IMR-90 (cell line): ENCODE measurements at regions not wholly inside any gene's neighbourhood (a gene's known extent, or its start where the extent isn't known, plus 50 kb on each side); places are given as distances from the start of the nearest gene placed in this dataset.

ENCODE experiments used
- ATAC-seq: fragments of 200-7000 bp; cut with Tn5 transposase; 2 replicates; pipeline ENCODE4 v1.9.1; 2020; ENCODE audit warnings: low read depth, mild to moderate bottlenecking, moderate library complexity
- BruUV-seq: library from RNA; stranded (reverse); fragments of 400-500 nt; replicated peaks from 2 replicates; lab custom pipeline; 2021; lab: Mats Ljungman, UMichigan
- CTCF ChIA-PET: fragments of 300-600 bp; formaldehyde crosslinking; extraction: SDS; loops from one replicate; lab custom pipeline; 2021; ENCODE audit warnings: antibody characterized with exemption; lab: Yijun Ruan, JAX
- POLR2A ChIA-PET: fragments of 300-600 bp; sonication (Branson Sonifier 250); formaldehyde crosslinking; loops from one replicate; lab custom pipeline; 2022; ENCODE audit warnings: antibody characterized with exemption; ENCODE audit not compliant: unreplicated experiment; lab: Charles Lee
- DNase-seq: peaks from one replicate; pipeline ENCODE4 v3.0.0; 2013
- H2AFZ ChIP-seq: replicated peaks from 2 replicates; pipeline ENCODE3; 2013; ENCODE audit warnings: low read length, mild to moderate bottlenecking; ENCODE audit not compliant: poor library complexity
- H2AK5ac ChIP-seq: 2 replicates; pipeline ENCODE4 v1.6.1; 2013; ENCODE audit warnings: low read depth, low read length, inconsistent platforms
- H2AK9ac ChIP-seq: replicated peaks from 2 replicates; pipeline ENCODE3; 2013; ENCODE audit warnings: mild to moderate bottlenecking, low read depth, low read length, moderate library complexity; ENCODE audit not compliant: poor library complexity
- H2BK120ac ChIP-seq: 2 replicates; pipeline ENCODE4 v1.6.1; 2013; ENCODE audit warnings: low read depth, low read length, inconsistent platforms
- H2BK15ac ChIP-seq: 3 replicates; pipeline ENCODE4 v1.6.1; 2013; ENCODE audit warnings: low read depth, low read length, inconsistent platforms
- H2BK20ac ChIP-seq: 2 replicates; pipeline ENCODE4 v1.6.1; 2013; ENCODE audit warnings: low read depth, mild to moderate bottlenecking, inconsistent platforms, low read length, moderate library complexity
- H2BK5ac ChIP-seq: 2 replicates; pipeline ENCODE4 v1.6.1; 2013; ENCODE audit warnings: mild to moderate bottlenecking, low read depth, low read length, inconsistent platforms; ENCODE audit not compliant: poor library complexity, severe bottlenecking
- H3K14ac ChIP-seq: replicated peaks from 2 replicates; pipeline ENCODE4 v1.6.1; 2013; ENCODE audit warnings: low read depth, low read length, inconsistent platforms
- H3K18ac ChIP-seq: 2 replicates; pipeline ENCODE4 v1.6.1; 2013; ENCODE audit warnings: low read depth, low read length, control low read depth
- H3K23ac ChIP-seq: 2 replicates; pipeline ENCODE4 v1.6.1; 2013; ENCODE audit warnings: low read depth, low read length, inconsistent platforms
- H3K27ac ChIP-seq: 2 replicates; pipeline ENCODE4 v1.5.1; 2013; ENCODE audit warnings: mild to moderate bottlenecking, control low read depth, low read length; ENCODE audit not compliant: insufficient read depth
- H3K27me3 ChIP-seq: 2 replicates; pipeline ENCODE4 v1.6.1; 2013; ENCODE audit warnings: low read length; ENCODE audit not compliant: control insufficient read depth, insufficient read depth
- H3K36me3 ChIP-seq: 2 replicates; pipeline ENCODE4 v1.6.1; 2013; ENCODE audit warnings: low read length, mixed read lengths; ENCODE audit not compliant: control insufficient read depth, insufficient read depth
- H3K4ac ChIP-seq: 2 replicates; pipeline ENCODE4 v1.6.1; 2013; ENCODE audit warnings: low read depth, low read length, inconsistent platforms
- H3K4me1 ChIP-seq: 2 replicates; pipeline ENCODE4 v1.6.1; 2013; ENCODE audit warnings: low read length, mixed read lengths; ENCODE audit not compliant: control insufficient read depth, insufficient read depth
- H3K4me2 ChIP-seq: 2 replicates; pipeline ENCODE4 v1.6.1; 2013; ENCODE audit warnings: low read depth, mild to moderate bottlenecking, control low read depth, low read length, moderate library complexity
- H3K4me3 ChIP-seq: 2 replicates; pipeline ENCODE4 v1.5.1; 2013; ENCODE audit warnings: low read depth, mild to moderate bottlenecking, control low read depth, low read length, moderate library complexity; ENCODE audit not compliant: insufficient read depth
- H3K56ac ChIP-seq: 2 replicates; pipeline ENCODE4 v1.6.1; 2013; ENCODE audit warnings: low read length, inconsistent platforms; ENCODE audit not compliant: insufficient read depth; ENCODE audit errors: extremely low read depth
- H3K79me1 ChIP-seq, 2 experiments: 2 replicates each; pipeline ENCODE4 v1.6.1; 2013; ENCODE audit warnings: low read length in 2 of 2, inconsistent platforms in 1 of 2, low read depth in 1 of 2
- H3K9ac ChIP-seq: 2 replicates; pipeline ENCODE4 v1.6.1; 2013; ENCODE audit warnings: low read depth, low read length, control low read depth
- H3K9me1 ChIP-seq: 2 replicates; pipeline ENCODE4 v1.6.1; 2013; ENCODE audit warnings: low read length, inconsistent platforms; ENCODE audit not compliant: insufficient read depth
- H3K9me3 ChIP-seq: 2 replicates; pipeline ENCODE4 v1.6.1; 2013; ENCODE audit warnings: low read length; ENCODE audit not compliant: control insufficient read depth, insufficient read depth
- H4K20me1 ChIP-seq: 2 replicates; pipeline ENCODE4 v1.6.1; 2013; ENCODE audit warnings: low read length, inconsistent platforms; ENCODE audit not compliant: insufficient read depth
- H4K5ac ChIP-seq: 2 replicates; pipeline ENCODE4 v1.6.1; 2013; ENCODE audit warnings: mild to moderate bottlenecking, low read depth, low read length, control low read depth
- H4K8ac ChIP-seq, 2 experiments: 2 replicates each; pipeline ENCODE4 v1.6.1; 2013; ENCODE audit warnings: low read depth in 2 of 2, low read length in 2 of 2, control low read depth in 1 of 2, inconsistent platforms in 1 of 2
- H4K91ac ChIP-seq: 2 replicates; pipeline ENCODE4 v1.6.1; 2013; ENCODE audit warnings: low read depth, low read length, inconsistent platforms; ENCODE audit not compliant: insufficient read depth
- BHLHE40 ChIP-seq: fragments of 150-350 bp; IDR thresholded peaks from 2 replicates; pipeline ENCODE4 v1.6.1; 2016; ENCODE audit warnings: mild to moderate bottlenecking, low read depth, low read length
- CEBPB ChIP-seq: IDR thresholded peaks from 2 replicates; pipeline ENCODE4 v1.6.1; 2012; ENCODE audit warnings: low read depth, low read length, improper control_type of control experiment
- FOS ChIP-seq: fragments of 150-350 bp; IDR thresholded peaks from 2 replicates; pipeline ENCODE4 v1.6.1; 2016; ENCODE audit warnings: low read depth, low read length
- MAZ ChIP-seq: IDR thresholded peaks from 2 replicates; pipeline ENCODE4 v1.6.1; 2012; ENCODE audit warnings: low read depth, mild to moderate bottlenecking, low read length, improper control_type of control experiment, moderate library complexity, borderline replicate concordance
- RAD21 ChIP-seq: IDR thresholded peaks from 2 replicates; pipeline ENCODE4 v1.6.1; 2012; ENCODE audit warnings: low read length, improper control_type of control experiment
- RFX5 ChIP-seq: IDR thresholded peaks from 2 replicates; pipeline ENCODE4 v1.8.0; 2012; ENCODE audit warnings: low read depth, mild to moderate bottlenecking, low read length, moderate library complexity
- SMC3 ChIP-seq: fragments of 150-350 bp; IDR thresholded peaks from 2 replicates; pipeline ENCODE4 v1.6.1; 2016; ENCODE audit warnings: low read depth, mild to moderate bottlenecking, antibody characterized with exemption, low read length, moderate library complexity
- USF2 ChIP-seq: fragments of 150-350 bp; IDR thresholded peaks from 2 replicates; pipeline ENCODE4 v1.6.1; 2017; ENCODE audit warnings: mild to moderate bottlenecking, antibody characterized with exemption, low read length, low read depth
- WGBS, 2 experiments: methylation state at CpG; one replicate each; pipeline versions ENCODE4 v1.1.5 to v1.1.7; 2013; ENCODE audit warnings: missing lambda C conversion rate in 2 of 2; ENCODE audit not compliant: insufficient read length in 1 of 2; ENCODE audit errors: extremely low coverage in 2 of 2; 5-methylcytosine and 5-hydroxymethylcytosine counted together
- dilution Hi-C: fragments of 300-500 bp; cut with HindIII; formaldehyde crosslinking; loops from one replicate; pipeline ENCODE4 v1.14.3; 2018; ENCODE audit warnings: low sequenced_read_pairs; ENCODE audit not compliant: unreplicated experiment
- in situ Hi-C: fragments of 300-500 bp; cut with MboI; formaldehyde crosslinking; loops from 3 replicates; pipeline ENCODE4 v1.14.3; 2019; ENCODE audit warnings: low sequenced_read_pairs, inconsistent platforms, mixed read lengths
- intact Hi-C: fragments of 100-400 bp; cut with micrococcal nuclease; formaldehyde crosslinking; loops from 2 replicates; pipeline ENCODE4 v1.10.0; 2022
- TF ChIP-seq, protein P1 (sequence below): conservative IDR thresholded peaks from 2 replicates; pipeline ENCODE4 v1.5.1; 2012; ENCODE audit warnings: mild to moderate bottlenecking, low read depth, low read length, improper control_type of control experiment
- TF ChIP-seq, protein P2 (sequence below): fragments of 150-350 bp; IDR thresholded peaks from 2 replicates; pipeline ENCODE4 v1.6.1; 2016; ENCODE audit warnings: low read depth, mild to moderate bottlenecking, low read length, moderate library complexity, borderline replicate concordance

DNA sequence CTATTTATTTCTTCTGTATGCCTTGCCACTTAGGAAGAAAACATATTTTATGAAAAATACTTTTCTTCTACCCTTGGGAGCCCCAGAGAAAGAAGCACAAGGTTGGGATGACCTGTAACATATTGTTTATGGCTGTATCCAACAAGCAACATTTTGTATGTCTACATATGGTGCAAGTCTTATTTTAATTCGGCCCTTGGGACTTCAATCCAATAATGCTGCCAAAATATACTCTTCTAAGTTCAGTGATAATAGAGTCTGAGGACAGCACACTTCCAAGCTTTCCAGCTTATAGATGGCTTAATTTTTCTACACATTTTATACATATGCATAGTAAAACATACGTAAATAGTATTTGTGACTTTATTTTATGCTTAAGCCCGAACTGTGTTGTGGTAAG lies 318.5 kb upstream of the SEMA3A start:
- ATAC-seq = no peak
- no peaks in the 10 kb centered on the region for H3K9me3 ChIP-seq
- no peak overlapping the region for H3K4me2 ChIP-seq
- H3K9me1 ChIP-seq = 0 out of 2 replicates have a peak, but pooled peaks cover 3% of the 10 kb centered on the region
- no peak overlapping the region for H2AK9ac ChIP-seq
- no peak overlapping the region for H4K5ac ChIP-seq
- no peak overlapping the region for H3K18ac ChIP-seq
- no peak overlapping the region for H2AK5ac ChIP-seq
- H2BK5ac ChIP-seq = no peak overlapping the region
- H3K4me3 ChIP-seq = no peak overlapping the region
- H4K20me1 ChIP-seq = no peaks in the 10 kb centered on the region
- H4K8ac ChIP-seq = no peak overlapping the region
- no peak overlapping the region for H4K91ac ChIP-seq
- no CpG with 5 or more reads among the region's 3 CpGs for WGBS, 2 experiments
- intact Hi-C loops (loop anchor here (10.0 kb wide), 1 partner anchor 318 kb away; the partner anchor contains the start of gene SEMA3A), dilution Hi-C loops (no loop called here), in situ Hi-C loops (no loop called here)
- ChIA-PET POLR2A (no interaction called here), CTCF (no interaction called here)
- H2BK120ac ChIP-seq = no peak overlapping the region
- no peak overlapping the region for H3K56ac ChIP-seq
- no peaks in the 10 kb centered on the region for H3K79me1 ChIP-seq
- no peak overlapping the region for H3K14ac ChIP-seq
- no peaks in the 10 kb centered on the region for H3K27me3 ChIP-seq
- H2AFZ ChIP-seq = no peak overlapping the region
- no peak for DNase-seq
- no peak overlapping the region for H3K27ac ChIP-seq
- no TSS peak for BruUV-seq
- no peak overlapping the region for H3K9ac ChIP-seq
- H3K36me3 ChIP-seq = no peaks in the 10 kb centered on the region
- H3K23ac ChIP-seq = no peak overlapping the region
- H3K4ac ChIP-seq = no peak overlapping the region
- no peak for TF ChIP-seq BHLHE40
- no peak for TF ChIP-seq CEBPB
- TF ChIP-seq, protein P1, sequence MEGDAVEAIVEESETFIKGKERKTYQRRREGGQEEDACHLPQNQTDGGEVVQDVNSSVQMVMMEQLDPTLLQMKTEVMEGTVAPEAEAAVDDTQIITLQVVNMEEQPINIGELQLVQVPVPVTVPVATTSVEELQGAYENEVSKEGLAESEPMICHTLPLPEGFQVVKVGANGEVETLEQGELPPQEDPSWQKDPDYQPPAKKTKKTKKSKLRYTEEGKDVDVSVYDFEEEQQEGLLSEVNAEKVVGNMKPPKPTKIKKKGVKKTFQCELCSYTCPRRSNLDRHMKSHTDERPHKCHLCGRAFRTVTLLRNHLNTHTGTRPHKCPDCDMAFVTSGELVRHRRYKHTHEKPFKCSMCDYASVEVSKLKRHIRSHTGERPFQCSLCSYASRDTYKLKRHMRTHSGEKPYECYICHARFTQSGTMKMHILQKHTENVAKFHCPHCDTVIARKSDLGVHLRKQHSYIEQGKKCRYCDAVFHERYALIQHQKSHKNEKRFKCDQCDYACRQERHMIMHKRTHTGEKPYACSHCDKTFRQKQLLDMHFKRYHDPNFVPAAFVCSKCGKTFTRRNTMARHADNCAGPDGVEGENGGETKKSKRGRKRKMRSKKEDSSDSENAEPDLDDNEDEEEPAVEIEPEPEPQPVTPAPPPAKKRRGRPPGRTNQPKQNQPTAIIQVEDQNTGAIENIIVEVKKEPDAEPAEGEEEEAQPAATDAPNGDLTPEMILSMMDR = no peak
- no peak for TF ChIP-seq FOS
- no peak for TF ChIP-seq USF2
- no peak for TF ChIP-seq MAZ
- TF ChIP-seq RAD21 = no peak
- no peak for TF ChIP-seq RFX5
- TF ChIP-seq SMC3 = no peak
- TF ChIP-seq, protein P2, sequence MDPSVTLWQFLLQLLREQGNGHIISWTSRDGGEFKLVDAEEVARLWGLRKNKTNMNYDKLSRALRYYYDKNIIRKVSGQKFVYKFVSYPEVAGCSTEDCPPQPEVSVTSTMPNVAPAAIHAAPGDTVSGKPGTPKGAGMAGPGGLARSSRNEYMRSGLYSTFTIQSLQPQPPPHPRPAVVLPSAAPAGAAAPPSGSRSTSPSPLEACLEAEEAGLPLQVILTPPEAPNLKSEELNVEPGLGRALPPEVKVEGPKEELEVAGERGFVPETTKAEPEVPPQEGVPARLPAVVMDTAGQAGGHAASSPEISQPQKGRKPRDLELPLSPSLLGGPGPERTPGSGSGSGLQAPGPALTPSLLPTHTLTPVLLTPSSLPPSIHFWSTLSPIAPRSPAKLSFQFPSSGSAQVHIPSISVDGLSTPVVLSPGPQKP = no peak
- H2BK15ac ChIP-seq = no peak overlapping the region
- no peak overlapping the region for H2BK20ac ChIP-seq
- peaks cover 7% of the 10 kb centered on the region; the same call in 1 of the 2 replicates for H3K4me1 ChIP-seq
